ENCODE measurements at regions not wholly inside any gene's neighbourhood (a gene's known extent, or its start where the extent isn't known, plus 50 kb on each side); places are given as distances from the start of the nearest gene placed in this dataset.

GRCh38 chr12:13411287-13411686 is 214.8 kb downstream of the EMP1 start:
- H3K27ac ChIP-seq (ENCODE audit: low read depth in 2 of 2, low read length in 2 of 2) = no peak overlapping the region
- no peak for DNase-seq
- no peak for FAIRE-seq
- peaks cover 0 to 14% (median 4%) of the 10 kb centered on the region in 3 donors for H3K9me3 ChIP-seq (ENCODE audit: control insufficient read depth in 2 of 3, insufficient read depth in 1 of 3, low read length in 3 of 3)
- no peak overlapping the region for H3K4me3 ChIP-seq (ENCODE audit: low read length in 3 of 3)
- intact Hi-C loops (cut with DNase I) = no loop called here
- no peaks in the 10 kb centered on the region for H3K36me3 ChIP-seq (ENCODE audit: control insufficient read depth in 2 of 3, insufficient read depth in 3 of 3, low read length in 3 of 3)
- no peak overlapping the region for H3K9ac ChIP-seq (ENCODE audit: low read length in 3 of 3)
- H3K27me3 ChIP-seq (ENCODE audit: control insufficient read depth, insufficient read depth, low read length) = no peaks in the 10 kb centered on the region
- no peak for TF ChIP-seq CTCF (IDR thresholded peaks at IDR 0.05; ENCODE audit: borderline replicate concordance, extremely low read depth, insufficient read depth)
- H3K4me1 ChIP-seq (ENCODE audit: control insufficient read depth in 2 of 3, insufficient read depth in 2 of 3, low read depth in 1 of 3, low read length in 3 of 3) = no peaks in the 10 kb centered on the region

GRCh38 chr12:13405961-13406703 is 209.6 kb downstream of the EMP1 start:
- Histone ChIP-seq H3K4me1 (ENCODE audit: control insufficient read depth in 2 of 3, insufficient read depth in 2 of 3, low read depth in 1 of 3, low read length in 3 of 3) (no peaks in the 10 kb centered on the region), H3K9ac (ENCODE audit: low read length in 3 of 3) (no peak overlapping the region), H3K27ac (ENCODE audit: low read depth in 2 of 2, low read length in 2 of 2) (no peak overlapping the region), H3K36me3 (ENCODE audit: control insufficient read depth in 2 of 3, insufficient read depth in 3 of 3, low read length in 3 of 3) (no peaks in the 10 kb centered on the region), H3K4me3 (ENCODE audit: low read length in 3 of 3) (no peak overlapping the region), H3K9me3 (ENCODE audit: control insufficient read depth in 2 of 3, insufficient read depth in 1 of 3, low read length in 3 of 3) (peaks cover 0 to 10% (median 3%) of the 10 kb centered on the region in 3 donors), H3K27me3 (ENCODE audit: control insufficient read depth, insufficient read depth, low read length) (no peaks in the 10 kb centered on the region)
- intact Hi-C loops (cut with DNase I) = no loop called here
- FAIRE-seq = no peak
- TF ChIP-seq CTCF (IDR thresholded peaks at IDR 0.05; ENCODE audit: borderline replicate concordance, extremely low read depth, insufficient read depth) = no peak
- DNase-seq = no peak

GRCh38 chr12:13404631-13405473 is 208.3 kb downstream of the EMP1 start:
- no peak for TF ChIP-seq CTCF (IDR thresholded peaks at IDR 0.05; ENCODE audit: borderline replicate concordance, extremely low read depth, insufficient read depth)
- no peak overlapping the region for H3K27ac ChIP-seq (ENCODE audit: low read depth in 2 of 2, low read length in 2 of 2)
- intact Hi-C loops (cut with DNase I) = no loop called here

More at GRCh38 chr12:13404631-13405473, 208.3 kb downstream of the EMP1 start:
- Histone ChIP-seq H3K4me3 (ENCODE audit: low read length in 3 of 3) (peak overlapping the region in 2 of 3 donors; percentile 42 to 53), H3K4me1 (ENCODE audit: control insufficient read depth in 2 of 3, insufficient read depth in 2 of 3, low read depth in 1 of 3, low read length in 3 of 3) (no peaks in the 10 kb centered on the region), H3K9ac (ENCODE audit: low read length in 3 of 3) (no peak overlapping the region), H3K27me3 (ENCODE audit: control insufficient read depth, insufficient read depth, low read length) (no peaks in the 10 kb centered on the region), H3K9me3 (ENCODE audit: control insufficient read depth in 2 of 3, insufficient read depth in 1 of 3, low read length in 3 of 3) (no peaks in the 10 kb centered on the region), H3K36me3 (ENCODE audit: control insufficient read depth in 2 of 3, insufficient read depth in 3 of 3, low read length in 3 of 3) (no peaks in the 10 kb centered on the region)
- no peak for FAIRE-seq
- peak in 2 of 5 donors; percentile 18 to 29 for DNase-seq
